ENCODE measurements at regions not wholly inside any gene's neighbourhood (a gene's known extent, or its start where the extent isn't known, plus 50 kb on each side); places are given as distances from the start of the nearest gene placed in this dataset.
A peak's percentile ranks its signal among the peaks of the same experiment; 100 is the strongest.
"Not testable (repeated sequence)": the region's sequence is repeated elsewhere in the genome, so short reads cannot be mapped to it uniquely, and the experiment has no call there.

DNA sequence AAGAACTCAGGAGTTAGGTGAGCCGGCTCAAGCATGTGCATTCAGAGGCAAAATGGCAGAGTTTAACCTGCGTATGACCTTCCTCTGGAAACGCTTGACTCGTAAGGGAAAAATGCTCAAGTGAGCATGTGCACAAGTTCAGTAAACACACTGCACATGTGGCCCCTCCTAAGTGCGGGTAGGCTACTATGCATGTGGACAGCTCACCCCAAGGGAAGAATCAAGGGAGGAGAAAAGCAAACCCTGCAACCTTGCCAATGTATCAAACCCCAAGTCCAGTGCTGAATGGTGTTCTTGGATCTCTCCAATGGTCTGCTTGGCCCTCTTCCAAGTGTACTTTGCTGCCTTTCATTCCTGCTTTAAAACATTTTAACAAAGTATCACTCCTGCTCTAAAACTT, 407.1 kb downstream of the ADAM29 start:
- Mint-ChIP-seq H3K27me3 (no peaks in the 10 kb centered on the region), H3K4me3 (no peak overlapping the region), H3K36me3 (no peaks in the 10 kb centered on the region), H3K27ac (no peak overlapping the region), H3K9me3 (peaks cover 0 to 10% (median 4%) of the 10 kb centered on the region in 9 donors), H3K4me1 (no peaks in the 10 kb centered on the region)
- no peak for ATAC-seq
- POLR2A ChIA-PET: no interaction called here
- no peak for DNase-seq

GRCh38 chr4:175326796-175327195, 408.6 kb downstream of the ADAM29 start:
- POLR2A ChIA-PET: no interaction called here
- Mint-ChIP-seq H3K4me1 (no peaks in the 10 kb centered on the region), H3K36me3 (no peaks in the 10 kb centered on the region), H3K9me3 (peaks cover 0 to 10% (median 4%) of the 10 kb centered on the region in 9 donors), H3K4me3 (no peak overlapping the region), H3K27ac (no peak overlapping the region), H3K27me3 (no peaks in the 10 kb centered on the region)
- ATAC-seq (no peak), DNase-seq (no peak)

- Mint-ChIP-seq H3K36me3 (no peaks in the 10 kb centered on the region), H3K4me3 (no peak overlapping the region), H3K9me3 (peaks cover 0 to 13% (median 3%) of the 10 kb centered on the region in 9 donors), H3K27ac (no peak overlapping the region), H3K4me1 (no peaks in the 10 kb centered on the region), H3K27me3 (no peaks in the 10 kb centered on the region)
- DNase-seq: no peak
- POLR2A ChIA-PET: no interaction called here
- no peak for ATAC-seq
Observed at GRCh38 chr4:175330236-175330635, 412.1 kb downstream of the ADAM29 start.

GRCh38 chr4:175330652-175331051, 412.5 kb downstream of the ADAM29 start:
- H3K27ac Mint-ChIP-seq: no peak overlapping the region
- H3K9me3 Mint-ChIP-seq: peaks cover 0 to 13% (median 3%) of the 10 kb centered on the region in 9 donors
- no peak overlapping the region for H3K4me3 Mint-ChIP-seq
- H3K4me1 Mint-ChIP-seq: no peaks in the 10 kb centered on the region
- no peaks in the 10 kb centered on the region for H3K27me3 Mint-ChIP-seq
- ATAC-seq (no peak), DNase-seq (no peak)
- POLR2A ChIA-PET: no interaction called here
- no peaks in the 10 kb centered on the region for H3K36me3 Mint-ChIP-seq

GRCh38 chr4:175335331-175335730, 417.2 kb downstream of the ADAM29 start:
- Mint-ChIP-seq H3K9me3 (peaks cover 0 to 13% (median 0%) of the 10 kb centered on the region in 9 donors), H3K27ac (no peak overlapping the region), H3K36me3 (no peaks in the 10 kb centered on the region), H3K27me3 (no peaks in the 10 kb centered on the region), H3K4me3 (no peak overlapping the region), H3K4me1 (no peaks in the 10 kb centered on the region)
- ATAC-seq (no peak), DNase-seq (no peak)
- POLR2A ChIA-PET: no interaction called here

- H3K36me3 Mint-ChIP-seq, ATAC-seq, H3K4me1 Mint-ChIP-seq, H3K4me3 Mint-ChIP-seq, H3K27ac Mint-ChIP-seq, POLR2A ChIA-PET, H3K27me3 Mint-ChIP-seq, DNase-seq: not testable (repeated sequence)
- peaks cover 0 to 11% (median 0%) of the 10 kb centered on the region in 9 donors for H3K9me3 Mint-ChIP-seq
Observed at GRCh38 chr4:175336570-175336969, 418.4 kb downstream of the ADAM29 start.

GRCh38 chr4:175339100-175339707, 421.0 kb downstream of the ADAM29 start:
- POLR2A ChIA-PET: no interaction called here
- Mint-ChIP-seq H3K27ac (no peak overlapping the region), H3K4me3 (no peak overlapping the region), H3K4me1 (no peaks in the 10 kb centered on the region), H3K27me3 (no peaks in the 10 kb centered on the region), H3K36me3 (no peaks in the 10 kb centered on the region), H3K9me3 (peaks cover 0 to 10% (median 6%) of the 10 kb centered on the region in 9 donors)
- DNase-seq (no peak), ATAC-seq (no peak)

DNA sequence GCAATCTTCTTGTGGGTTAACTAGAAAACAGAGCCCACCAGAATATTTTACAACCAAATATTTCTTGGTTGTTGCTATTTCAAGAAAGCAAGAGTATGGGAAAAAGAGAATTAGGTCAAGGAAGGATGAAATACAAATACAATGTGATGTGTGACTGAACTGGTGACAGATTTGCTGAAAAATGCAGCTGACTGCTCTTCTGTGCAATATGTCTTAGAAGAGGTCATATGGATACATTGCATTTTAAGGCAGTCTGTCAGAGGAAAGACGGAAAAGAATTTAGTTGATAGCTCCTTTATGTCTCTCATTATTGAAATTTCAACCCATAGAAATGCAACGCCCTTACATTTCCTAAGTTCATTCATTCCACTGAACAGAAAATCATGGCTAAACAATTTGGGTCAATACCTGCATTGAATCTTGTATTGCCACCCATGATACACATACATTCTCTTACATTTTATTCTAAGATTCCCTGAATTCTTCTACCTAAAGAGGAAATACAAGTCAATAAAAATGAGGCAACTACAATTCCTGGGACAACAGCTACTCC, 423.1 kb downstream of the ADAM29 start:
- ATAC-seq (no peak), DNase-seq (no peak)
- Mint-ChIP-seq H3K27ac (peak overlapping the region in 1 of 10 donors; percentile 42), H3K4me3 (no peak overlapping the region), H3K36me3 (no peaks in the 10 kb centered on the region), H3K9me3 (peaks cover 0 to 14% (median 8%) of the 10 kb centered on the region in 9 donors), H3K27me3 (no peaks in the 10 kb centered on the region), H3K4me1 (no peaks in the 10 kb centered on the region)
- POLR2A ChIA-PET: no interaction called here

DNA sequence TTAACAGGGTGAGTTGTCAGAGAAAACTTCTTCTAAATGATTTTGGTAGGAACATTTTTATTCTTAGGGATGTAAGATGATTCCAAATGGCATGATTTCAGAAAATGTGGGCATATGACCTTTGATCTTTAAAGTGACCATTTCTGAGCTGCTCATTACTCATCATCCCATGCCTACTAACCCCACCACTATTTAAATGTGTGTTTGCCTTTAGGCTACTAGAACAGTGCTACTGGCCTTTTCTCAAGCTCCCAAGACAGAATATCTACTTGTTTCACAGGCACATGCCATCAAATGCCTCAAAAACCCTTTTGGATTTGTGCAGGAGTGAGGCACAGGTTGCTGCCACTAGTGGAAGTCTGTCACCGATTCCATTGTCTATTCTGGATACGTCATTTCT, 428.2 kb downstream of the ADAM29 start:
- Mint-ChIP-seq H3K36me3 (no peaks in the 10 kb centered on the region), H3K27ac (no peak overlapping the region), H3K9me3 (peaks cover 0 to 12% (median 8%) of the 10 kb centered on the region in 9 donors), H3K4me3 (no peak overlapping the region), H3K27me3 (no peaks in the 10 kb centered on the region), H3K4me1 (no peaks in the 10 kb centered on the region)
- ATAC-seq (no peak), DNase-seq (no peak)
- POLR2A ChIA-PET: no interaction called here

GRCh38 chr4:175350246-175350645, 432.1 kb downstream of the ADAM29 start:
- no peaks in the 10 kb centered on the region for H3K36me3 Mint-ChIP-seq
- no peak overlapping the region for H3K4me3 Mint-ChIP-seq
- H3K27me3 Mint-ChIP-seq: no peaks in the 10 kb centered on the region
- no peak for ATAC-seq
- DNase-seq: no peak
- H3K4me1 Mint-ChIP-seq: no peaks in the 10 kb centered on the region
- POLR2A ChIA-PET: no interaction called here
- no peak overlapping the region for H3K27ac Mint-ChIP-seq
- H3K9me3 Mint-ChIP-seq: peaks cover 0 to 18% (median 2%) of the 10 kb centered on the region in 9 donors

DNA sequence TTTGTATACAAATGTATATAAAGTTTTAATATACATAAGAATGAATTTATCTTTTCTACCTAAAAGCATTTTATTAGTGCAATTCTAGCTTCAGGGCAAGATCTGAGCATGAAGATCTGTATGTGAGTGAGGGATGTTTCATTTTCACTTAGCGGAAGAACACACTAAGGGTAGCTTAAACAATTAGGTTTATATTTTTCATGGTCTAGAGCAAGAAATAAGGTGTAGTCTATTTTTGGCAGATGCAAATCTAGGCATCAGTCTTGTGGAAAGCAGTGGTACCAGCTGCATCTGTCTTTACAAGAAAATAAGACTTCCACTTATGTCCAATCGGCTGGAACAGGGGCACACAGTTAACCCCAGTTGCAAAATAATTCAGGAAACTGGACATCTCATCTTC, 433.3 kb downstream of the ADAM29 start:
- Mint-ChIP-seq H3K9me3 (peaks cover 0 to 18% (median 2%) of the 10 kb centered on the region in 9 donors), H3K4me3 (no peak overlapping the region), H3K4me1 (no peaks in the 10 kb centered on the region), H3K27me3 (no peaks in the 10 kb centered on the region), H3K36me3 (no peaks in the 10 kb centered on the region), H3K27ac (no peak overlapping the region)
- POLR2A ChIA-PET: no interaction called here
- ATAC-seq: no peak
- DNase-seq: no peak

DNA sequence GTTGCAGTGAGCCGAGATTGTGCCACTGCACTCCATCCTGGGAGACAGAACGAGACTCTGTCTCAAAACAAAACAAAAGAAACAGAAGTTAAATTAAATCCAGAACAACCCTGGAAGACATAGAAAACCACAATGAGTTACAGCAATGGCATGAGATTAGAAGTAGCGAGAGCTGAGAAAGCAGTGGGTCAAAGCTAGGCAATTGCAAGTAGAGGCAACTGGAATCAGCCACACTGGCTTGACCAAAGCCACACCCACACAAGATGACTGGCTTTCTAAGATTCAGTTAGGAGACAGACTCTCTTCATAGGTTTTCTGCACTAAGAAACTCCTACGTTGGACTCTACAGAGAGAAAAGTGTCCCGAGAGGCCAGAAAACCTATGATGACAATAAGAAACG, 443.0 kb downstream of the GPM6A start:
- no peak overlapping the region for H3K4me3 Mint-ChIP-seq
- no peaks in the 10 kb centered on the region for H3K36me3 Mint-ChIP-seq
- ATAC-seq (no peak), DNase-seq (no peak)
- POLR2A ChIA-PET: no interaction called here
- no peak overlapping the region for H3K27ac Mint-ChIP-seq
- H3K4me1 Mint-ChIP-seq: no peaks in the 10 kb centered on the region
- H3K9me3 Mint-ChIP-seq: peaks cover 0 to 2% (median 0%) of the 10 kb centered on the region in 9 donors
- no peaks in the 10 kb centered on the region for H3K27me3 Mint-ChIP-seq

GRCh38 chr4:175371091-175371490, 441.0 kb downstream of the GPM6A start:
- POLR2A ChIA-PET: no interaction called here
- no peaks in the 10 kb centered on the region for H3K36me3 Mint-ChIP-seq
- H3K9me3 Mint-ChIP-seq: peaks cover 0 to 2% (median 0%) of the 10 kb centered on the region in 9 donors
- DNase-seq (no peak), ATAC-seq (no peak)
- no peak overlapping the region for H3K27ac Mint-ChIP-seq
- H3K27me3 Mint-ChIP-seq: no peaks in the 10 kb centered on the region
- H3K4me1 Mint-ChIP-seq: no peaks in the 10 kb centered on the region
- H3K4me3 Mint-ChIP-seq: no peak overlapping the region

GRCh38 chr4:175373031-175373430, 439.0 kb downstream of the GPM6A start:
- POLR2A ChIA-PET: no interaction called here
- H3K27ac Mint-ChIP-seq: no peak overlapping the region
- no peaks in the 10 kb centered on the region for H3K27me3 Mint-ChIP-seq
- no peaks in the 10 kb centered on the region for H3K36me3 Mint-ChIP-seq
- H3K9me3 Mint-ChIP-seq: peaks cover 0 to 2% (median 0%) of the 10 kb centered on the region in 9 donors
- no peak overlapping the region for H3K4me3 Mint-ChIP-seq
- H3K4me1 Mint-ChIP-seq: no peaks in the 10 kb centered on the region
- ATAC-seq: no peak
- DNase-seq: no peak
